EH (cell line): ENCODE measurements at regions not wholly inside any gene's neighbourhood (a gene's known extent, or its start where the extent isn't known, plus 50 kb on each side); places are given as distances from the start of the nearest gene placed in this dataset.

Experiments
- DNase-seq: peaks from one replicate; pipeline ENCODE4 v3.0.0-alpha.2; 2015; ENCODE audit warnings: low read depth

DNA sequence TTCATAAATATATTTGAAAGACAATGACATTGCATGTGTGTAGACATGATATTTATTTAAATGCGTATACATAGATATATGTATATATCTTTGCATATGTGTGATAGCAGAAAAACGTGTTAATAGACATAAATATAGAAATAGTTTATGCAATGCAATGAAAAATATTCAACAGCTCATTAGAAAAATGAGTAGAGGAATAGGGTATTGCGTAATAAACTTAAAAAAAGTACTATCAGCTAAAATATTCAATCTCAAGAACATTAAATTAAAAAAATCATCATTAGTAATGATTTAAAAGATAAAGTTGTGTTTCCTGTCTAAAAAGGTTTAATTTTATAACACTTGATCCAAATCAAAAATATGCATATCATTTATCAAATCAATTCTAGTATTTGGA lies 2101.5 kb upstream of the TENM3 start:
- DNase-seq = no peak

DNA sequence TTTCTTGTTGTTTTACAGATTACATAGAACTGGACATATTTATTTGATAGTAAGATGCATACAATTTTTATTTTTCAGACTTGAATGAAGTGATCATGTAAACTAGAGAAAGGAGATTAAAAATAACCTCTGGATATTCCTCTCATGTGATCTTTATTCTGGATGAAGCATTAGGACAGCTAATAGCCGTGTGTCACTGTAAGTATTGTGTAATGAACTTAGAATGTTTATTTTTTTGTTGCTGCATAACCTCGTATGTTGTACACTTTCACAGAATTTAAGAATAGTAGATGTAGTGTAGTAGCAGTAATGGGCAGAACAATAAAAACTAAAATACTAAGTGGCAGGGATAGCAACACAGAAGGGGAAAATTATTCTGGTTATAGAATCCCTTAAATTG lies 2094.5 kb upstream of the TENM3 start:
- DNase-seq = no peak

DNA sequence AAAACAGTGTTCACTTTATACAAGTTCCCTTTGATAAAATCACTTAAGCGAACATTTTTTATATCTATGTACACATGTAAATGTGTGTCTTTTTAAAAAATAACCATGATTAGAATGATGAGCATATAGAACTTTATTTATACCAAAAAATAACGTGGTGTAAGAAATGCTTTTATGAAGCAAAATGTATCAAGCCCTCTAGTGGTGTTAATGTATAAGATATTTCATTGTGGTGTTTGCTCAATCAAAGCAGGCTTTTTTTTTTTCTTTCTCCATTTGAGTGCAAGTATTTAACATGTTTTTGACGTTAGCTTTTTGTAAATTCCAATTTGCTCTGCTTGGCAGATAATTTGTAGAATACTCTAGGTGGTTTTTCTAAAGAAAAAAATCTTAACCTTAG lies 2092.4 kb upstream of the TENM3 start:
- DNase-seq = no peak

DNA sequence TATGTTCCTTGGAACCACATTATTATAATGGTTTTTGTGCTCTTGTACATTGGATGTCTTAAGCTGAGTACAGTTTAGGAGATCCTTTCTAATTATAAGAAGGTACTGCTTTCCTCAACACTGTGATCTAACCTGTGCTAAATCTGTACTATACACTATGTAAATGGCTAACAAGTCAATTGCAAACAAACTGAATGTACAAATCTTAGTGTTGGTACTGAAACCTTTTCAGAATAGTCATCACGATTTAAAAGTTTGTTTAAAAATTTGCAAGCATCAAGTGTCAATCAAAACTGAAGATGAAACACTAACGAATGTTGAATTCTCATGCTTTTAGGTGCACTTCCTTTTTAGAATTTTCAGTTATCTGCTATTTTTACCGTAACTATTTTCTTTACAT lies 2090.4 kb upstream of the TENM3 start:
- DNase-seq = no peak

DNA sequence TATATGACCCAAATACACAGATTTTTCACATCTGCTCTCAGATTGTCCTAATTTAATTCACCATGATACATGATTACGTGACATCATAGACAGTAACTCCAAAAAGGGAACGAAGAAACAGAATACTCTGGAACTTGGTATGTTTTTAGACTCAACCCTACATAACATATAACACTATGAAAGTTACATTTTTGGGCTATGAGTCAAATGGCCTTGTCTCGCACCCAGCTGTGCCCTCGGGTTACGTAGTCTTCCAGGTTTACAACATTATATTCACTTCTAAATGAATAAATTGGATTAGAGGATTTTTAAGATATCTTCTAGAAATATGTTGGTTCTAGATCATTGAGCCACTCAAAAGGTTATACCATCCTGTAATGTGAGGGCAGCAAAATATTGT lies 2089.6 kb upstream of the TENM3 start:
- no peak for DNase-seq

DNA sequence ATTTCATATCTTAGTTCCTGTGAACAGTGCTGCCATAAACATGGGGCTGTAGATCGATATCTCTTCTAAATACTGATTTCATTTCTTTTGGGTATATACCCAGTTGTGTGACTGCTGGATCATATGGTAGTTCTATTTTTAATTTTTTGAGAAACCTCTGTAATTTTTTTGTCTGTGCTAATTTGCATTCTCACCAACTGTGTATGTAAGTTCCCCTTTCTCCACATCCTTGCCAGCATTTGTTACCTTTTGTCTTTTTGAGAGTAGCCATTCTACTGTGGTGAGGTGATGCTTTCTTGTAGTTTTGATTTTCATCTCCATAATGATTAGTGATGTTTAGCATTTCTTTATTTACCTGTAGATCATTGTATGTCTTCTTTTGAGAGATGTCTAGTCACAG lies 2086.5 kb upstream of the TENM3 start:
- DNase-seq = no peak

DNA sequence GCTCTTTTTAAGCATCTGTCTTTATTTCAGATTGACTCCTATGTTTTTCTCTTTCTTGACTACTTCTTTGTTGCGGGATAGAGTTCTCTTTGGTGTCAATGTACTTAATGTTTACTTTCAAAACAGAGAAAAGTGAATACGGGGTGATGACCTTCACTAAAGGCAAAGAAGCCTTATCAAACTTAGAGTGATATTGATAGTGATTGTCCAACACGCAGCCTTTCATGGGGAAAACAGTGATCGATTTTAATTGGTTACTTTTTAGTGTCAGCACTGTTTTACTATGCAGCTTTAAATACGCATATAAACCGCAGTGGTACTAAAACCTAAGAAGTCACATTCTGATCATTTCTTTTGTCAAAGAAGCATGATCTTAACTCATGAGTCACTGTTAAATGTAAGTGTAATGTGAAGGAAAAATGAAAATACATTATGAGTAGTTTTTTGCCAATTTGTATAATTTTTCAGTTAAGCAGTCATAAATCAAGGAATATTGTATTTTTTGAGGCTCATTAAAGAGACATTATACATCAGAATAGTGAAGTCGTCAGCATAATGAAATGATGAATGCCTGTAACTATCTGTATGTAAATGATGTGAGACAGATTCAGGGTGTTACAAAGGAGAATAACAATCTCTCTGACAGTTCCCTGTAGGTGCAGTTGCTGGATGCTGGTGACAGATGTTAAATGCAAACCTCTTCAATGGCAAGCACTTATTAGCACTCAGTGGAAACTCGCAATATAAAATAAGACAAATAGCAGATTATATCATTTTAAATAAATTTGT lies 2082.8 kb upstream of the TENM3 start:
- DNase-seq = no peak

DNA sequence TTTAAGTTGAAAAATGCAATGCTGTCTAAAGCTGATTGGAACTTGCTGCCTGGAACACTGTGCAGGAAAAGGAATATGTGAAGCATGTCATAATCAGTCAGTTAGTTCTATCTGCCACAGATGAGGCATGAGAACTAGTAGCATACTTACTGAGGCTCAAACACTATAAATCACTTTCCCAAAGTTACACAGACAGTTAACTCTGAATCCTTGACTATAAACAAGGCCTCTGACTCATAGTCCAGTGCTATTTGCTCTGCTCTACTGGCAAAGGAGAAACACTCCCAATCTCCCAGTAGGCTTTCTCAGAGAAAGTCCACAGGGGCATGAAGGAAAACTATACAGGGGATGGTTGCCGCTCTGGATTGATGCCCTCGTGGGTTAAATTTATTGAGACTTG lies 2078.4 kb upstream of the TENM3 start:
- DNase-seq = no peak

DNA sequence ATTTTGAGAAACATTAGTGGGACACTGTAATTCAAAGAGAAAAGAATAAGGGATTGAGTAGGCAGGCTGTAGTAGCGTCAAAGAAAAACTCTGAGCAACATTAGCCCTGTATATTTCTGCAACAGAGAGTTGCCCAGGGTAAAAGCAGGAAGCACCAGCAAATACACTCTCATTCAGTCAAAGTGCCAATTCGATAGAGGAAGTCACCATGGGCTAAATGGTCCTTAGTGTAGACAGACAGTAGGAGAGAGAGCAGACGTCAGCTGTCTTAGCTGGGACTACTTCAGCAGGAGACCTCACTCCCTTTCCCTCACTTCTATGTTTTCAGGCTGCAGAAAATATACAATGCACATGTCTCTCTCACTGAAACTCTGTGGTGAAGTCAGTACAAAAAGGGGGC lies 2073.8 kb upstream of the TENM3 start:
- DNase-seq = no peak

DNA sequence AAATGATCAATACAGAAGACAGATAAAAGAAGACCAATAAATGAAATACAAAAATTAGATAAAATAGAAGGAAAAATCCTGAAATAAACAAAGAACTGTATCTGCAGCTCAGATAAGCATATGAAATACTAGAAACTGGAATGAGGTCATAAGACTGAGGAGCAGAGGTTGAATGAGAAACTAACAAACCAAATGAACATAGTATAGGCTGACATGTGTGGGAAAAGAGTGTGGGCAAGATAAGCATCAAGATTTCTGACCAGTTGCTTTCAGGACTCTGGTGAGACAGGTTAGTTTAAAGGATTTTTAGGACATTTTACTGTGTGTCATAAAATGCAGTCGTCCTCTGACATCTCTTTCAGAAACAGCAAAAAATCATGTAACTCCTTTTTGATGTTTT lies 2073.2 kb upstream of the TENM3 start:
- no peak for DNase-seq

DNA sequence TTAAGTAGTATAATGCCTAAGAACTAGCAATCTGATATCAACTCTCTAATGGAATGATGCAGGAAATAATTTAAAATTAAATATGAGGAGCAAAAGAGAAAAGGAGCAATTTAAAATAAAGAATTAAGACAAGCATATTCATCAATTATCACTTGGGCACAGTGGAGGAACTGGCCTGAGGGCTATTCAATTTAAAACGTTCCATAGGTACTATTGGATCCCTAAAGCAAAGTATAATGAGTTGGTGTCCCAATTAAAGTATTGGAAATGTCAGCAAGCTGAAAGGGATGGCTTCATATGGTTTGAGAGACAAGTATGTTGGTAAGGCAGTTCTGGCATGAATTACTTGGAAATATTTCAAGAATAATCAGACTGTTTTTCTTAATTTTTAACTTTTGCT lies 2064.1 kb upstream of the TENM3 start:
- no peak for DNase-seq

DNA sequence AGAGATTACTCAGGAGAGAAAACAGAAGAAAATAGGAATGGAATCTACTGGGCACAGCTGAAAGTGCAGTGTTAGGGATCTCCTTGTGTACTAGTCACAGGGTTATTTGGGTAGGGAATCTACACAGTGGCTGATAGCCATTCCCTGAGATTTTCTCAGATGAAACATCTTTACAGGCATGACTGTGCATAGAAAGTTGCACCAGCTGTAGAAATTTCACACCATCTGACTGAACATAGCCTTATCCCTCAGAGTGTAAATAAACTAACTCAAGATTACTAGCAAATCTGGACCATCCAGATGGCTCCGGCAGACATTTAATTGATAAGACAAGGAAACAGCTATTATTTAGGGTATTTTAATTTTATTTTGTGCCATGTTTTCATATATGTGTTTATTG lies 2053.5 kb upstream of the TENM3 start:
- DNase-seq = no peak

DNA sequence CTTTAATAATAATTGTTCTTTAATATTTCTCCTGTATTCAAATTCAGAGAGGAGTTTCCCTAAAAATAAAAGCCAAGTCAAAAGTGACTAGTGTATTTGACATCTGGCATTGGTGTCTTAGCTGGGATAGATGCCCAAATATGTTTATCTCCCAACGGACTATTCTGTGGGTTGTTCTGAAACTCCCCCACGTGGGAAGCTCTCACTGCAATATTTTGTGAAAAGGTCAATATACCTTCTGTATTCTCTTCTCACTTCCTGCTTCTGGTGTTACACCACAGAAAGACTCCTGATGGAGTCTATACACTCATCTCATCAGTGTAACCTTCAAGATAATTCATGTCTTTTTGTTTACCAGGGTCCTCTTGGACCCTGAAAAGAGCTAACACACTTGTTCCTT lies 2052.8 kb upstream of the TENM3 start:
- no peak for DNase-seq

DNA sequence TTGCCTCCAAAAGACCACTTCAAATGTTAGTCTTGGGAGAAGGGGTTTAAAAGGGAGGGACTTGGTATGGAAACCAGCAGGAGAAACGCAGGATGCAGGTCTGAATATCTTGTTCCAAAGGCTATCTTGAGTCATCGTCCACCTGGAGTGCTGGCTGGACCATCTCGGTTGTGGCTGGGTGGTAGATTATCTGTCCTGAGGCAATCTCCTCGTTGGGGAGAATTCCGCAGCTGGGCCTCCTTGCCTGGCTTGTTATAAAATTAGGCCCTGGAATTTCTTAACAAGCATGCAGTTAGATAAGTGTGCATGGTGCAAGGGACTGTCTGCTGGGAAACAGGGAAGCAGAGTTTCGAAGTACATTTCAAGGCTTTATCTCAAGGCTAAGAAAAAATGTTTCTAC lies 2045.7 kb upstream of the TENM3 start:
- DNase-seq = no peak

DNA sequence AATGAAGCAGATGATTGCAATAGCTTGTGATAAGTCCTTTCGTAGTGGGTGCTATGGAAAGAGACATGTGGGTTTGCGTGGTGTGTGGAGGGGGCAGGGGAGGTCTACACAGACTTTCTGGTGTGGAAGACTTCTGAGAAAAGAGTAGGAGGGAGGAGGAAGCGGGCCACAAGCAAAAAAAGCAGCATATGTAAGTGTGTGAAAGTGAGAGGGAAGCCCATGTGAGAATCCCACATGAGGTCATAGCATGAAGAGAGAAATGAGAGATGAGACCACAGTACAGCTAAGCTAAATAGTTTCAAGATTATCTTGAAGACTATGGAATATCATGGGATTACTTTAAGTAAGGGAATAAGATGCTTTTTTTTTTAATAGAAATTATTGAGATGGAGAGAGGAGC lies 2039.9 kb upstream of the TENM3 start:
- no peak for DNase-seq

DNA sequence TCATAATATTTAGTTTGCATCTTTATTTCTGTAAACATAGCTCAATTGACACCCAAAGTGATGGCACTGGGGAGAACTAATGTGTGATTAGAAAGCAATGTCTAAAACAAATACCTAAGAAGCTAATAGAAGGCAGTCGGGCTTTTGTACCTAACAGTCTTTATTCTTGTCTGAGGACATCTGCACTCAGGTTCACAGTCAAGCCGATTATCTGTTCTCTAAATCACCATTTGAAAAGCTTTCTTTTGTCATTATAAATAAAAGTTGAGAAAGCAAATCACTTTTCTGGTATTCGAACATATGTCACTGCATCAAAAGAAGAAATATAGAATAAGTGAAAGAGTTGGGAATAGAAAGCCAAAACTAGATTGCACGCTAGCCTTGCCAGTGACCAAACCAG lies 2037.9 kb upstream of the TENM3 start:
- DNase-seq = no peak

DNA sequence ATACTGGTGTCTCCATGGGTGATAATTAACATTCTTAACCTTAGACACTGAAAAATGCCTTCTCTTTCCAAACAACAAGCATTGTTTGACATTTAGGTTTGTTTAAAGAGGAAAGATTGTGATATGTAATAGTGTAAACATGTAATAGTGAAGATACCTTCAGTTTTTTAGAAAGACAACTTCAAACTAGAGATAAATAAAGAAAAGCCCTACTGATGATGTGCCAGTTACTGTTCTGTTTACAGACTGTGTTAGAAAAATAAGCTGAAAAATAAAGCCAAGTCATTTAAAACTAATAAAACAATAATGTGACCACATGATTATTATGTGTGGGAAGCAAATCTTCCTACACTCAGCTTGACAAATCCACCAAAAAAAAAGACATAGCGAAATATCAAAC lies 2035.3 kb upstream of the TENM3 start:
- no peak for DNase-seq

DNA sequence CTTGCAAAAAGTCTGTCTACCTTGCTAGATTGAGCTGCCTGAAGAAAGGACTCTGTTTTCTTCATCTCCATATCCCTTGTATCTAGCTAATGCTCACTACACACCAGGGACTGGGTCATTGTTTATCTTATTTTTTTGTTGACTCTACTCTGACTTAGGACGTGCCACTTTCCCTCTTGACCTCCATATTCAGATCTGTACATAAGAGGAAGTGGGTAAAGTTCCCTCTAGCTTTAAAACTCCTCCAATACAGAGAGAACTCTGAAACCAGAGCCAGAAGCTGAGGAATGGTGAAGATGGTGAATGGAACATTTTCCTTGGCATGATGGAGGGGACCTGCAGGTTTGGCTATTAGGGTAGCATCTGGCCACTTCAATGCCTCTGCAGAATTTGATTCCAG lies 2026.1 kb upstream of the TENM3 start:
- no peak for DNase-seq

DNA sequence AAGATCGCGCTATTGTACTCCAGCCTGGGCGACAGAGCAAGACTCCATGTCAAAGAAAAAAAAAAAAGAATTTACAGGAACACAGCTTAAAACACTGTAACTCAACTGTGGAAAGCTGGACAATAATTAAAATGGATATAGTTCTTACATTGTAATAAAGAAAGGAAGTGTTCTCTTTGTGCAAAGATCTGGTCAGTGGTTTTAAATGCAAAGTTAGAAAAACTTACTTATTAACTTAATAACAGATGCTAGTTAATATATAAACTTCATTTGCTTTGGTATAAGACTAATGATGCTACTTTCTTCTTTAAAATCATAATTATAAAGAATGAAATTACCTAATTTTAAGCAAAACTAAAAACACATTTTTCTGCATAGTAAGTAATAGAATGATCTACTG lies 2024.1 kb upstream of the TENM3 start:
- DNase-seq = no peak

DNA sequence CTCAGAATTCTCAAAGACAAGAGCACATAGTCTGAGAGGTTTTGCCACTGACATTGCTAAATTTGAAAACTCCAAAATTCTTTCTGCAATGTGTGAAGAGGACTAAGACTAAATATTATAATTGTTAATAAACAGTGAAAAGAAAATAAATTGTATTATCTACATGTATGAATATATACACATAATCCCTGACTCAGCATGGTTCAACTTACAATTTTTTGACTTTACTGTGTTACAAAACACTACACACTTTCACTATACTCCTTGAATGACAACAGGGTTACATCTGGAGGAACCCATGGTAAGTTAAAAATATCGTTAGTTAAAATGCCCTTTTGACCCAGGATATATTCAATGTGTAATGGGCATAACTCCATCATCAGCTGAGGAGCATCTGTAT lies 2017.2 kb upstream of the TENM3 start:
- no peak for DNase-seq

DNA sequence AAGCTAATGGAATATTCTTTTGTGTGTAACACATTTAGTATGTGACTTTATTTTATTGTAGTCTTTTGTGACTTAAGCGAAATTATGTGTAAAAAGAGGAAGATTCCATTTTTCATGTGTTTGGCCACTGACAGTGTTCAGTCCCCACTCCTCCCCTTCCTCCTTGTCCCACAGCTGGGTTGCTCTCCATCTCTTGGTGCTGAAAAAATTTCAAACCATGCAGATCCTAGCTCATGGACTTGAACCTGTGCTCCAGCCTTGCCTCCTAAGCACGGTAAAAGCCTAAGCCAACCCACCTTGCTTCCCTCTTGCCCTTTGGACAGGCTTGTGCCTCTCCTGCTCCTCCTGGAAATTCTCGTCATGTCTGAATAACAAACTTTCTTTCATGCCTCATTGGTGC lies 2008.5 kb upstream of the TENM3 start:
- DNase-seq = no peak

DNA sequence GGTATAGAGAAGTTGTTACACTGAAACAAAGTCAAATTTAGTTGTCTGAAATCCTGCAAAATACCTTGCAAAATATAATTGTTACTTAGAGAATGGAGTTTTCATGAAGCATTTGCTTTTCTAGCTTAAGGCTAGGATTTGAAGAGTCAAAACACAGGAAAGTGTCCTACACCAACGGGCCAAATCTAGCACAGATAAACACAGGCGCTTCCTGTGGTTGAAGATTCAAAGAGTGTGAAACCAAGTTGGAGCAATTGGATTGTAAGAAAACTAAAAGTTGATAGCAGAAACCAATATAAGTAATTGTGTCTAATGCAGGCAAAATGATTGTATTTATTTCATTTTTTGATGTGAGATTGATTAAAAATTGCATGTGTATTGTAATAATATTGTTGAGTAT lies 2002.5 kb upstream of the TENM3 start:
- DNase-seq = no peak

DNA sequence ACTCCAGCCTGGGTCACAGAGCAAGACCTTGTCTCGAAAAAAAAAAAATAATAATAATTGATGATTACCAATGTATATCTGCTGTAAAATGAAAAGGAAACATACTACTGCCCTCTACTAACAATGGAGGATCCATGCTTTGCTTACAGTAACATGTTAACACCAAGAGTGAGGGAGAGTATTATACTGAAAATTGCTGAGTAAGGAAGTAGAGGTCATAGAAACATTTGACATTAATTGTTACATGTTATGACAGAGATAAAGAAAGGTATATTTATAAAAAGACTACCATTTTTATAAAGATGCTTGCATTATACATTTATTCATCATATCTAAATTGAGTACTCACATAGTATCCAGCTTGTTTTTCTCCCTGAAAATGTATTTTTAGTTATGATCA lies 1989.8 kb upstream of the TENM3 start:
- DNase-seq = no peak

DNA sequence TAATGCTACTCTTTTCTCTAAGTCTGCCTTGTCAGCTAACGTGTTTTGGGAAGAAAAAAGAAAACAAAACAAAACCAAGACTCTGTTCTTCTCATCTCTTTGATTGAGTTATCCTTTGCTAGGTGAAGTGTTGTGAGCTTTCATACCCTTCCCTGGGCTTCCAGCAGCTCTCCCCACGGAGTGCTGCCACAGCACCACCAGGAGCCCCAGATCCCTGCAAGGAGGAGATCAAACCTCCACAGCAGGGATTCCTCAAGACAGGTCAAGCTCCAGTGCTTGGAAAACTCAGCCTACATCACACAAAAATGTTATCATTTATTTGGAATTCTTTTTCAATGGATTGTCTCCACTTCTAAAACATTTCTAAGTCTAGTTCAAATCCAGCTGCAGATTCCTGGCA lies 1981.9 kb upstream of the TENM3 start:
- no peak for DNase-seq

DNA sequence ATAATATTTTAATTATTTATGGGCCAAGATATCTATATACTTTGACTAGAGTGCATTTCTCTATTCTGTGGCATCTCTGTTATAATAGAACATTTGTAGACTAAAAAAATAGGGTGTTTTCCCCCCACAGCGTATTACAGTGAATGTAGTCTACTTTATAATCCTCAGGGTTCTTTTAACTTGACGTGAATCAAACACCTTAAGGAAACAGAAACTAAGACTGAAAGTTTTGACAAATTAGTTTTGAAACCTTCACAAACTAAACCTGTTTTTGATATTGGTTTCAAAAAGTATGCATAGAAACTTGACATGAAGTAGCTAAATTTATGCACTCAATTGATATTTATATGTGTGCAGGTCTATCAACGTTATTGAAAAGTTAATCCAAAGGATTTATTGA lies 1963.1 kb upstream of the TENM3 start:
- no peak for DNase-seq
